ENCODE measurements at regions not wholly inside any gene's neighbourhood (a gene's known extent, or its start where the extent isn't known, plus 50 kb on each side); places are given as distances from the start of the nearest gene placed in this dataset.

DNA sequence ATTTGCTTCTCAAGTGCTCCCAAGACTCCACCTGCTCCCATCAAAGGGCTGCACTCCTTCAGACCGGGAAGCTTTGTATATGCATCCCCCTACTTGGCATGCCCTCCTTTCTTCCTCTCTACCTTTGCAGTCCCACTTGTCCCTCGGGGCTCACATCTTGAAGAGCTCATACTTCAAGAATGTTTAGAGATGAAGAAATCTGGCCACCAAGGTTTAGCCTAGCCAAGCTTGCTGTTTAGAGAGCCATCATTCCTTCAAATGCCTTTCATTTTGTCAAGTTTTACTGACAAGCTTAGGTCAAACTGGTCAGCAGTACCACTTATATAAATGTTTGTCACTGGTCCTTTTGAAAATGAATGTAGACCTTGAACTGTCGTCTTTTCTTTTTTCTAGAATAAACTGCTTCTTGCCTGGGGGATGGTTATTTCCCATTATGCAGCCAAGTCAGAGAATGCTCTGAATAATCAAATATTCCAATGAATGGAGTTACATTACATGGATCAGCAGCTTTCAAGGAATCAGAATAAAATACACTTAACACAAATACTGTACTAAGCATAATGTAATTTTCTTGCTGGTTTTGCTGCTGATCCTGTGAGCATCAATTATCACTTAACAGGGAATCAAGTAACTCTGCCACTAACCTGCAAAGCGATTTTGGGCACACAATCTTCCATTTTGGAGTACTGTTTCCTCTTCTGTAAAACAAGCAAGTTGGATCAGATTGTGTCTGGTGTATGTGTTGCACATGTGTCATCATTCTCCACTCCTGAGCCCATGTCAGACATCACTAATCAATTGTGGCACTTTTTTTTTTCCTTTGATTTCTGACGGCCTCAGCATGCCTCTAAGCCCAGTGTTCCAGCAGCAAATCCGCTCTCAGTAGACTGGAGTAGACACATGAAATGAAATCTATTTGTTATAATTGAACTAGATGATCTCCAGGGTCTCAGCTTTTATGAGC, 357.9 kb downstream of the PTEN start:
- Histone ChIP-seq H3K4me1 (ENCODE audit: control insufficient read depth in 1 of 2, insufficient read depth in 1 of 2, low read depth in 1 of 2, low read length in 1 of 2) (peaks cover 0 to 13% of the 10 kb centered on the region in 2 experiments), H3K9me3 (no peaks in the 10 kb centered on the region), H3K27ac (no peak overlapping the region), H3K36me3 (no peaks in the 10 kb centered on the region), H3K4me3 (ENCODE audit: low read depth in 1 of 2, low read length in 1 of 2) (no peak overlapping the region), H3K27me3 (no peaks in the 10 kb centered on the region)
- TF ChIP-seq, protein P1, sequence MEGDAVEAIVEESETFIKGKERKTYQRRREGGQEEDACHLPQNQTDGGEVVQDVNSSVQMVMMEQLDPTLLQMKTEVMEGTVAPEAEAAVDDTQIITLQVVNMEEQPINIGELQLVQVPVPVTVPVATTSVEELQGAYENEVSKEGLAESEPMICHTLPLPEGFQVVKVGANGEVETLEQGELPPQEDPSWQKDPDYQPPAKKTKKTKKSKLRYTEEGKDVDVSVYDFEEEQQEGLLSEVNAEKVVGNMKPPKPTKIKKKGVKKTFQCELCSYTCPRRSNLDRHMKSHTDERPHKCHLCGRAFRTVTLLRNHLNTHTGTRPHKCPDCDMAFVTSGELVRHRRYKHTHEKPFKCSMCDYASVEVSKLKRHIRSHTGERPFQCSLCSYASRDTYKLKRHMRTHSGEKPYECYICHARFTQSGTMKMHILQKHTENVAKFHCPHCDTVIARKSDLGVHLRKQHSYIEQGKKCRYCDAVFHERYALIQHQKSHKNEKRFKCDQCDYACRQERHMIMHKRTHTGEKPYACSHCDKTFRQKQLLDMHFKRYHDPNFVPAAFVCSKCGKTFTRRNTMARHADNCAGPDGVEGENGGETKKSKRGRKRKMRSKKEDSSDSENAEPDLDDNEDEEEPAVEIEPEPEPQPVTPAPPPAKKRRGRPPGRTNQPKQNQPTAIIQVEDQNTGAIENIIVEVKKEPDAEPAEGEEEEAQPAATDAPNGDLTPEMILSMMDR (IDR thresholded peaks at IDR 0.05), result no peak

DNA sequence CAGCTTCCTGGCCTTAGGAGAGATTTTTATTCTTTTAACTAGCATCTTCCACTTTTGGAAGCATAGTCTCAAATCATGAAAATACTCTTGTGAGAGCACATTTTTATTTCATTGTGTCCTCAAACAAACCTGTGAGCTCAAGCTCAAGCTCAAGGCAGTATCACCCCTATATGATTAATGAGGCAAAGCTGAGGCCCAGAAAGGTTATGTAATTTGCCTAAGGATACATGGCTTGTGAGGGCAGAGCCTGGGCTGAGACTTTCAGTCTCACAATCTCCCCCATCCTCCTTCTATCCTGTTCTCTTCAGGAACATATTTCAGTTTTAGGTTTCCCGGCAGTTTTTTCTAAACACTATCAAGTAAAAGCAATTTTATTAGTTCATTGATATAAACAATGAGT, 359.5 kb downstream of the PTEN start:
- Histone ChIP-seq H3K27me3 (no peaks in the 10 kb centered on the region), H3K36me3 (no peaks in the 10 kb centered on the region), H3K9me3 (no peaks in the 10 kb centered on the region), H3K27ac (no peak overlapping the region), H3K4me3 (ENCODE audit: low read depth in 1 of 2, low read length in 1 of 2) (no peak overlapping the region), H3K4me1 (ENCODE audit: control insufficient read depth in 1 of 2, insufficient read depth in 1 of 2, low read depth in 1 of 2, low read length in 1 of 2) (peaks cover 0 to 13% of the 10 kb centered on the region in 2 experiments)
- TF ChIP-seq, protein P1 (IDR thresholded peaks at IDR 0.05), result no peak
